ENCODE measurements at regions not wholly inside any gene's neighbourhood (a gene's known extent, or its start where the extent isn't known, plus 50 kb on each side); places are given as distances from the start of the nearest gene placed in this dataset.

DNA sequence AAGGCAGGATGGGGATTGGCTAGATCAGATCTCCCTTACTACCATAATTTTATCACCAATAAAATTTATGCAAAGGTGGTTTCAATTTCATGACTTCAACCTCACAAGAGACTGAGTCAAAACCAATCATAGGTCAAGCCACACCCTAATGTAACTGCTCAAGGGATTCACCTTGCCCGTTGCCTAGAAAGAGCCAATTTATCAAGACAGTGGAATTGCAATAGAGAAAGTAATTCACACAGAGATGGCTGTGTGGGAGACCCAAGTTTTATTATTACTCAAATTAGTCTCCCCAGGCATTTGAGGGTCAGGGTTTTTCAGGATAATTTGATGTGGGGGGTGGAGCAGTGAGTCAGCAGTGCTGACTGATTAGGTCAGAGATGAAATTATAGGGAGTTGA is 340.6 kb downstream of the RND3 start:
- Histone ChIP-seq H2AFZ (ENCODE audit: low read depth) (no peak overlapping the region), H4K20me1 (ENCODE audit: insufficient read depth) (no peaks in the 10 kb centered on the region), H3K4me3 (ENCODE audit: low read depth in 2 of 2, low read length in 1 of 2) (no peak overlapping the region), H3K4me1 (ENCODE audit: control insufficient read depth in 1 of 2, insufficient read depth in 2 of 2, low read depth in 1 of 2, low read length in 1 of 2) (peaks cover 0 to 16% of the 10 kb centered on the region in 2 experiments; a peak in 1 of 4 replicates), H3K4me2 (no peak overlapping the region), H3K27ac (ENCODE audit: low read depth in 2 of 2, low read length in 1 of 2) (no peak overlapping the region), H3K36me3 (replicated peaks in 1 of 2; ENCODE audit: control insufficient read depth in 1 of 2, insufficient read depth in 2 of 2, low read length in 1 of 2) (no peaks in the 10 kb centered on the region), H3K9me3 (no peaks in the 10 kb centered on the region), H3K9me2 (no peaks in the 10 kb centered on the region), H3K9ac (no peak overlapping the region), H3K27me3 (ENCODE audit: insufficient read depth) (no peaks in the 10 kb centered on the region), H3F3A (replicated peaks; ENCODE audit: insufficient read depth) (peaks cover 20% of the 10 kb centered on the region), H3K79me2 (ENCODE audit: insufficient read depth) (no peaks in the 10 kb centered on the region)
- CTCF ChIA-PET = no interaction called here
- no peak for TF ChIP-seq CHD2 (IDR thresholded peaks at IDR 0.05; ENCODE audit: low read length, partially characterized antibody)
- TF ChIP-seq, protein P1, sequence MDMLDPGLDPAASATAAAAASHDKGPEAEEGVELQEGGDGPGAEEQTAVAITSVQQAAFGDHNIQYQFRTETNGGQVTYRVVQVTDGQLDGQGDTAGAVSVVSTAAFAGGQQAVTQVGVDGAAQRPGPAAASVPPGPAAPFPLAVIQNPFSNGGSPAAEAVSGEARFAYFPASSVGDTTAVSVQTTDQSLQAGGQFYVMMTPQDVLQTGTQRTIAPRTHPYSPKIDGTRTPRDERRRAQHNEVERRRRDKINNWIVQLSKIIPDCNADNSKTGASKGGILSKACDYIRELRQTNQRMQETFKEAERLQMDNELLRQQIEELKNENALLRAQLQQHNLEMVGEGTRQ (IDR thresholded peaks at IDR 0.05; ENCODE audit: borderline replicate concordance, low read depth, low read length) = no peak
- no peak for TF ChIP-seq EP300 (IDR thresholded peaks at IDR 0.05; ENCODE audit: borderline replicate concordance in 1 of 2, low read depth in 1 of 2, low read length in 1 of 2)
- TF ChIP-seq FOXM1 (IDR thresholded peaks at IDR 0.05; ENCODE audit: low read depth) = no peak
- TF ChIP-seq, protein P2, sequence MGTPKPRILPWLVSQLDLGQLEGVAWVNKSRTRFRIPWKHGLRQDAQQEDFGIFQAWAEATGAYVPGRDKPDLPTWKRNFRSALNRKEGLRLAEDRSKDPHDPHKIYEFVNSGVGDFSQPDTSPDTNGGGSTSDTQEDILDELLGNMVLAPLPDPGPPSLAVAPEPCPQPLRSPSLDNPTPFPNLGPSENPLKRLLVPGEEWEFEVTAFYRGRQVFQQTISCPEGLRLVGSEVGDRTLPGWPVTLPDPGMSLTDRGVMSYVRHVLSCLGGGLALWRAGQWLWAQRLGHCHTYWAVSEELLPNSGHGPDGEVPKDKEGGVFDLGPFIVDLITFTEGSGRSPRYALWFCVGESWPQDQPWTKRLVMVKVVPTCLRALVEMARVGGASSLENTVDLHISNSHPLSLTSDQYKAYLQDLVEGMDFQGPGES (IDR thresholded peaks at IDR 0.05; ENCODE audit: low read depth, low read length) = no peak
- TF ChIP-seq, protein P3, sequence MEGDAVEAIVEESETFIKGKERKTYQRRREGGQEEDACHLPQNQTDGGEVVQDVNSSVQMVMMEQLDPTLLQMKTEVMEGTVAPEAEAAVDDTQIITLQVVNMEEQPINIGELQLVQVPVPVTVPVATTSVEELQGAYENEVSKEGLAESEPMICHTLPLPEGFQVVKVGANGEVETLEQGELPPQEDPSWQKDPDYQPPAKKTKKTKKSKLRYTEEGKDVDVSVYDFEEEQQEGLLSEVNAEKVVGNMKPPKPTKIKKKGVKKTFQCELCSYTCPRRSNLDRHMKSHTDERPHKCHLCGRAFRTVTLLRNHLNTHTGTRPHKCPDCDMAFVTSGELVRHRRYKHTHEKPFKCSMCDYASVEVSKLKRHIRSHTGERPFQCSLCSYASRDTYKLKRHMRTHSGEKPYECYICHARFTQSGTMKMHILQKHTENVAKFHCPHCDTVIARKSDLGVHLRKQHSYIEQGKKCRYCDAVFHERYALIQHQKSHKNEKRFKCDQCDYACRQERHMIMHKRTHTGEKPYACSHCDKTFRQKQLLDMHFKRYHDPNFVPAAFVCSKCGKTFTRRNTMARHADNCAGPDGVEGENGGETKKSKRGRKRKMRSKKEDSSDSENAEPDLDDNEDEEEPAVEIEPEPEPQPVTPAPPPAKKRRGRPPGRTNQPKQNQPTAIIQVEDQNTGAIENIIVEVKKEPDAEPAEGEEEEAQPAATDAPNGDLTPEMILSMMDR (IDR thresholded peaks at IDR 0.05) = no peak
- TF ChIP-seq JUND (IDR thresholded peaks at IDR 0.05) = no peak
- no peak for TF ChIP-seq SMC3 (IDR thresholded peaks at IDR 0.05; ENCODE audit: low read depth, low read length)
- no peak for TF ChIP-seq SIN3A (IDR thresholded peaks at IDR 0.05; ENCODE audit: borderline replicate concordance, low read depth, low read length)
- no peak for TF ChIP-seq MEF2A (IDR thresholded peaks at IDR 0.05; ENCODE audit: borderline replicate concordance, low read depth)
- no peak for TF ChIP-seq NRF1 (IDR thresholded peaks at IDR 0.05; ENCODE audit: low read depth, low read length)
- no peak for TF ChIP-seq YY1 (IDR thresholded peaks at IDR 0.05; ENCODE audit: low read depth)
- TF ChIP-seq TCF12 (IDR thresholded peaks at IDR 0.05) = no peak
- no peak for TF ChIP-seq POLR2AphosphoS5 (IDR thresholded peaks at IDR 0.05; ENCODE audit: low read depth, low read length)
- TF ChIP-seq ELF1 (IDR thresholded peaks at IDR 0.05) = no peak
- TF ChIP-seq, protein P4, sequence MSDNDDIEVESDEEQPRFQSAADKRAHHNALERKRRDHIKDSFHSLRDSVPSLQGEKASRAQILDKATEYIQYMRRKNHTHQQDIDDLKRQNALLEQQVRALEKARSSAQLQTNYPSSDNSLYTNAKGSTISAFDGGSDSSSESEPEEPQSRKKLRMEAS (IDR thresholded peaks at IDR 0.05; ENCODE audit: low read depth) = no peak
- TF ChIP-seq MXI1 (IDR thresholded peaks at IDR 0.05; ENCODE audit: low read depth, low read length) = no peak
- no peak for TF ChIP-seq FOSL2 (IDR thresholded peaks at IDR 0.05; ENCODE audit: borderline replicate concordance, low read depth)
- TF ChIP-seq, protein P5, sequence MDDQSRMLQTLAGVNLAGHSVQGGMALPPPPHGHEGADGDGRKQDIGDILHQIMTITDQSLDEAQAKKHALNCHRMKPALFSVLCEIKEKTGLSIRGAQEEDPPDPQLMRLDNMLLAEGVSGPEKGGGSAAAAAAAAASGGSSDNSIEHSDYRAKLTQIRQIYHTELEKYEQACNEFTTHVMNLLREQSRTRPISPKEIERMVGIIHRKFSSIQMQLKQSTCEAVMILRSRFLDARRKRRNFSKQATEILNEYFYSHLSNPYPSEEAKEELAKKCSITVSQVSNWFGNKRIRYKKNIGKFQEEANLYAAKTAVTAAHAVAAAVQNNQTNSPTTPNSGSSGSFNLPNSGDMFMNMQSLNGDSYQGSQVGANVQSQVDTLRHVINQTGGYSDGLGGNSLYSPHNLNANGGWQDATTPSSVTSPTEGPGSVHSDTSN (IDR thresholded peaks at IDR 0.05) = no peak
- DNase-seq = no peak
- WGBS (ENCODE audit: low lambda C conversion rate) = 73% methylated on average over 1 of the region's 1 CpG
- POLR2A ChIA-PET = no interaction called here
